Parathyroid adenoma (tissue), 2 donors: ENCODE measurements at regions not wholly inside any gene's neighbourhood (a gene's known extent, or its start where the extent isn't known, plus 50 kb on each side); places are given as distances from the start of the nearest gene placed in this dataset.

Source experiments
- H2AFZ ChIP-seq: fragments of 300-600 bp; sonication (generic); one replicate; pipeline ENCODE4 v1.7.0; 2017; ENCODE audit warnings: antibody characterized with exemption, mild to moderate bottlenecking
- H3K27ac ChIP-seq: fragments of 300-600 bp; sonication (generic); one replicate; pipeline ENCODE4 v1.7.0; 2017
- H3K27me3 ChIP-seq: fragments of 300-600 bp; sonication (generic); one replicate; pipeline ENCODE4 v1.7.0; 2017; ENCODE audit warnings: low read length; ENCODE audit not compliant: control insufficient read depth, insufficient read depth
- H3K36me3 ChIP-seq: fragments of 300-600 bp; sonication (generic); one replicate; pipeline ENCODE4 v1.7.0; 2017; ENCODE audit warnings: low read length; ENCODE audit not compliant: control insufficient read depth, insufficient read depth
- H3K4me1 ChIP-seq: fragments of 300-600 bp; sonication (generic); one replicate; pipeline ENCODE4 v1.7.0; 2017; ENCODE audit warnings: control low read depth
- H3K4me2 ChIP-seq: fragments of 300-600 bp; sonication (generic); one replicate; pipeline ENCODE4 v1.7.0; 2017; ENCODE audit warnings: low read length
- H3K4me3 ChIP-seq: fragments of 300-600 bp; sonication (generic); one replicate; pipeline ENCODE4 v1.7.0; 2017; ENCODE audit warnings: low read depth, low read length
- H3K79me2 ChIP-seq: fragments of 300-600 bp; sonication (generic); one replicate; pipeline ENCODE4 v1.7.0; 2017; ENCODE audit warnings: control low read depth
- H3K9ac ChIP-seq: fragments of 300-600 bp; sonication (generic); one replicate; pipeline ENCODE4 v1.7.0; 2017; ENCODE audit warnings: mild to moderate bottlenecking
- H3K9me3 ChIP-seq: fragments of 300-600 bp; sonication (generic); one replicate; pipeline ENCODE4 v1.7.0; 2017; ENCODE audit warnings: low read length; ENCODE audit not compliant: control insufficient read depth
- TF ChIP-seq, protein P1 (sequence below): fragments of 300-600 bp; sonication (generic); IDR thresholded peaks from one replicate; pipeline ENCODE4 v1.7.0; 2017; ENCODE audit warnings: antibody characterized with exemption, mild to moderate bottlenecking
- donor health status: primary hyperparathyroidism.

DNA sequence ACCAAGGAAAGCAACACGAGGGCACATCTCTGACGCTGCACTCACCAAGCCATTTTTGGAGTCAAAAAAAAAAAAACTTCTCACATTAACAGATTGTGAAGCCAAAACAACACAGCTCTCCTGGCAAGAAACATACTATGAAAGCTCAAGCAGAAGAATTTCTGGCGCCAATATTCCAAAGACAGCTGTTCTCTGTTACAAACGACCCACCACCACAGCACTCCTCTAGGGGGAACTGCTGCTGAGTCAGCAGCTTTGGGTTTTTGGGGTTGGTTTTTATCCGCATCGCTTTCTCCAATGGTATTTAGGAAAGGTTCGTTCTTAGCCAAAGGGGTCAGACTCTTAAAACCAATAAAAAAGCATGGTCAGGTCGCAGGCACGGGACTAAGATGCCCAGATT is 379.4 kb downstream of the RPS29 start:
- Histone ChIP-seq H3K79me2 (no peaks in the 10 kb centered on the region), H3K27me3 (no peaks in the 10 kb centered on the region), H3K4me1 (no peaks in the 10 kb centered on the region), H3K36me3 (no peaks in the 10 kb centered on the region), H3K4me3 (no peak overlapping the region), H3K27ac (no peak overlapping the region), H3K9me3 (no peaks in the 10 kb centered on the region), H3K4me2 (no peak overlapping the region), H3K9ac (no peak overlapping the region), H2AFZ (no peak overlapping the region)
- TF ChIP-seq, protein P1, sequence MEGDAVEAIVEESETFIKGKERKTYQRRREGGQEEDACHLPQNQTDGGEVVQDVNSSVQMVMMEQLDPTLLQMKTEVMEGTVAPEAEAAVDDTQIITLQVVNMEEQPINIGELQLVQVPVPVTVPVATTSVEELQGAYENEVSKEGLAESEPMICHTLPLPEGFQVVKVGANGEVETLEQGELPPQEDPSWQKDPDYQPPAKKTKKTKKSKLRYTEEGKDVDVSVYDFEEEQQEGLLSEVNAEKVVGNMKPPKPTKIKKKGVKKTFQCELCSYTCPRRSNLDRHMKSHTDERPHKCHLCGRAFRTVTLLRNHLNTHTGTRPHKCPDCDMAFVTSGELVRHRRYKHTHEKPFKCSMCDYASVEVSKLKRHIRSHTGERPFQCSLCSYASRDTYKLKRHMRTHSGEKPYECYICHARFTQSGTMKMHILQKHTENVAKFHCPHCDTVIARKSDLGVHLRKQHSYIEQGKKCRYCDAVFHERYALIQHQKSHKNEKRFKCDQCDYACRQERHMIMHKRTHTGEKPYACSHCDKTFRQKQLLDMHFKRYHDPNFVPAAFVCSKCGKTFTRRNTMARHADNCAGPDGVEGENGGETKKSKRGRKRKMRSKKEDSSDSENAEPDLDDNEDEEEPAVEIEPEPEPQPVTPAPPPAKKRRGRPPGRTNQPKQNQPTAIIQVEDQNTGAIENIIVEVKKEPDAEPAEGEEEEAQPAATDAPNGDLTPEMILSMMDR: no peak

DNA sequence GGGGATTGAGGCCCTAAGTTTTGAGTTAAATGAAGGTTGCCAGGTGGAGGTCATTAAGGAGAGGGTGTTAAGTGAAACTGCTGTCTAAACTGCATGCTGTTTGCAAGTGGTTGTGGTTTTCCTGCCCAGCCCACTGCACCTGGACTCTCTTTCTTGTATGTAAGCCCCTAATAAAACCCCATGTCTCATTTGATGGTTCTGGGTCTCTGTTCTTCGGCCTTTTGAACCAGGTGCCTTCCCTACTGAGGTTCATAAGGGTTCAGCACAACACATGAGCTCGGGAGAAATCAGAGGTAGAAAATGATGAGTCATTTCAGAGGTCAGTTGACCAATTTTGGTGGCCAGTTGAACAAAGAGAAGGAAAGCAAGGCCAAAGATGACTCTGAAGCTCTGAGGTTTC is 382.5 kb downstream of the RPS29 start:
- no peaks in the 10 kb centered on the region for H3K36me3 ChIP-seq
- TF ChIP-seq, protein P1: no peak
- no peak overlapping the region for H2AFZ ChIP-seq
- H3K4me2 ChIP-seq: no peak overlapping the region
- H3K79me2 ChIP-seq: no peaks in the 10 kb centered on the region
- no peak overlapping the region for H3K4me3 ChIP-seq
- H3K27me3 ChIP-seq: no peaks in the 10 kb centered on the region
- no peak overlapping the region for H3K27ac ChIP-seq
- no peak overlapping the region for H3K9ac ChIP-seq
- no peaks in the 10 kb centered on the region for H3K9me3 ChIP-seq
- no peaks in the 10 kb centered on the region for H3K4me1 ChIP-seq

DNA sequence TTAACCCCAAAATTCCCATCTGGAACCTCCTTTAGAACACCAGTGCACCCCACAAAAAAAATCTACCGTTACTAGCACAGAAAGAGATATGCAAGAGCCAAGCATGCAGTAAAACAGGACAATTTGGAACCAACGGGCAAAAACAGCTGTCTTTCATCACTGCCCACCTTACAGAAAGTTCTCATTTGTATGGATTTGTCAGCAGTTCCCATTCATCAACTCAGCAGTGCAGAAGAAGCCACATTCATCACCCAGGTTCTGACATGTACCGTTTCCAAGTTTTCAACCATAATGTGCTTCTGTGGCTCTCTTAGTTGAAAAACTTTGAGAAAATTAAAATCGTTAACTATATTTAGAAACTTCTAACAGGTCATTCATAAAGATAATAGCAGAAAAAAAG is 387.0 kb downstream of the RPS29 start:
- TF ChIP-seq, protein P1: no peak
- H3K4me2 ChIP-seq: no peak overlapping the region
- H3K4me3 ChIP-seq: no peak overlapping the region

DNA sequence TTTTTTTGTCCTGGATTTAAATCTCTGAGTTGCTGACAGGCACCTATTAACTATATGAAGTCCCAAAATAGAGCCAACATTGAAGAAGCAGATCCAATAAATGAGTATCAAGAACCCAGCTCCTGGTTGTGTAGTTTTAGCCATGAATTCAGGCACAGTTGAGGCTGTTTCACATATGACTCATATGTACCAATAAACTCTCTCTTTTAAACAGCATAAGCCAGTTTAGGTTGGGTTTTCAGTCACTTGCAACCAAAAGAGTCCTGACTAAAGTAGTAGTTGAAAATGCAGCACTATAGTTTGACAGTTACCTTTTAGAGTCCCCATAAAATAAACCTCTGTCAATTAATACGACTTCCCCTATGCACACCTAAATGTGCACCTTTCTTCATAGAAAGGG is 389.9 kb downstream of the RPS29 start:
- H2AFZ ChIP-seq: no peak overlapping the region
- no peaks in the 10 kb centered on the region for H3K79me2 ChIP-seq
- TF ChIP-seq, protein P1: no peak
- H3K4me2 ChIP-seq: no peak overlapping the region
- no peaks in the 10 kb centered on the region for H3K27me3 ChIP-seq
- H3K4me3 ChIP-seq: no peak overlapping the region
- no peak overlapping the region for H3K9ac ChIP-seq
- H3K27ac ChIP-seq: no peak overlapping the region
- no peaks in the 10 kb centered on the region for H3K9me3 ChIP-seq
- H3K4me1 ChIP-seq: no peaks in the 10 kb centered on the region
- no peaks in the 10 kb centered on the region for H3K36me3 ChIP-seq

More for the DNA sequence above, 387.0 kb downstream of the RPS29 start:
- Histone ChIP-seq H3K4me1 (no peaks in the 10 kb centered on the region), H2AFZ (no peak overlapping the region), H3K36me3 (no peaks in the 10 kb centered on the region), H3K9me3 (no peaks in the 10 kb centered on the region), H3K27me3 (no peaks in the 10 kb centered on the region), H3K79me2 (no peaks in the 10 kb centered on the region), H3K9ac (no peak overlapping the region), H3K27ac (no peak overlapping the region)

DNA sequence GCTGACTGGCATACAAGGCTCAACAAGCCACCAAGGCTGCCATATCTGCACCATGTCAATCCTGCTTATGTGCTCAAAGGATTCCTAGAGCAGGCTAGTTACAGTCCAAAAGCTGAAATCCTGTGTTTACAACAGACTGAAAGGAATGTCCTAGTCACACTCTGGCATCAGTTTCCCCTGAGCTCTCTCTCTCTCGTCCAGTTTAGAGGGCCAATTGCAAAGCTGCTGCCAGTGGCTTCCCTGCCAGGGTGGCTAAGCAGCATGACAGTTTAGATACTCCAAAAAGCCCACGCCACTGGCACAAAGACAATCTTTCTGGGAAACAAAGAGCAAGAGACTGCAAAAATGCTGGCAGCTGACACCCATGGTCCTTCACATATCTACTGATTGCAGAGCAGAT is 392.1 kb downstream of the RPS29 start:
- Histone ChIP-seq H3K9ac (no peak overlapping the region), H3K27ac (no peak overlapping the region), H3K9me3 (no peaks in the 10 kb centered on the region), H3K4me2 (no peak overlapping the region), H3K27me3 (no peaks in the 10 kb centered on the region), H3K4me1 (no peaks in the 10 kb centered on the region), H2AFZ (no peak overlapping the region), H3K36me3 (no peaks in the 10 kb centered on the region), H3K79me2 (no peaks in the 10 kb centered on the region), H3K4me3 (no peak overlapping the region)
- TF ChIP-seq, protein P1: no peak
